ELR (cell line): ENCODE measurements at regions not wholly inside any gene's neighbourhood (a gene's known extent, or its start where the extent isn't known, plus 50 kb on each side); places are given as distances from the start of the nearest gene placed in this dataset.

Experiments
- DNase-seq: peaks from one replicate; pipeline ENCODE4 v3.0.0-alpha.2; 2015; ENCODE audit warnings: low read depth

DNA sequence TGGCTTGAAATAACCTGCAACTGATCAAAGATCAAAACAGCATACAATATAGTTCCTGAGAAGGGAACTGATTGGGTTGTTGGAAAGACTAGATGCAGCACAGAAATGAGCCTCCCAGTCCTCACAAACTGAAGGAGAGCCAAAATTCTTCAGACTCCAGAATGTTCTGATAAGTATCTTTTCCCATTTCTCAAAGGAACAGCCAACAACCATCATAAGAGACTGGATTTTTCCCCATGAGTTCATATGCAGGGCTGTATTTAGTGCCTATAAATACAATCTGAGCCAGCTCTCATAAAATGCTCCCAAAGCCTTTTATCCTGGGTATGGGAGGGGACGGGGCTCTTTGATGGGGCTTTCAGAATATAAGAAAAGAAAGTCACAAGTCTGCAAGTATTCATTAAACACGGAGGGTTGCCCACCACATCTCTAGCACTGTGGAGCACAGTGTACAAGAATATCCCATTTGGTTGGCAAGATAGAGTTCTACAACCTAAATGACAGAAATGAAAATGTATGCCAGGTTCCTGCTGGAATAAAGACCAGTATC is 50.7 kb upstream of the LYVE1 start:
- no peak for DNase-seq

DNA sequence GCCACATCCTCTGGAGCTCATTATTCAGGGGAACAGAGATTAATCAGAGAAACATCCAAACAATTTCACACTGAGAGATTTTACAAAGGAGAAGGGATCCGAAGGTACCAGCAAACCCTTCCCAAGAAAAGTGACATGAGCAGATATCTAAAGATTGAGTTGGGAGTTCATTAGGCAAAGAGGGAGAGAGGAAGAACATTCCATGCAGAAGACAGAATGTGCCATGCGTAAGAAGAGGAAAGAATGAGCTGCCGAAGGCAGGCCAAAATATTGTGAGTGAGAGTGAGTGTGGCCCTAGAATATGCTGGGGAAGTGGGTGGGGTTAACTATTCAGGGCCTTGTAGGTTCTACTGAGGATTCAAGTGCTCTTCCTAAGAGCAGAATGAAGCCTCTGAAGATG is 50.0 kb upstream of the LYVE1 start:
- no peak for DNase-seq
